ENCODE measurements at regions not wholly inside any gene's neighbourhood (a gene's known extent, or its start where the extent isn't known, plus 50 kb on each side); places are given as distances from the start of the nearest gene placed in this dataset.
"Not testable (repeated sequence)": the region's sequence is repeated elsewhere in the genome, so short reads cannot be mapped to it uniquely, and the experiment has no call there.

GRCh38 chr21:9767592-9768375 lies 753.6 kb upstream of the TPTE start:
- Histone ChIP-seq H3K36me3 (no peaks in the 10 kb centered on the region), H3K27ac (no peak overlapping the region), H3K27me3 (peaks cover 0 to 9% (median 0%) of the 10 kb centered on the region in 3 donors), H3K9me3 (peaks cover 18 to 86% (median 70%) of the 10 kb centered on the region in 4 donors), H3K4me3 (no peak overlapping the region), H3K4me1 (no peaks in the 10 kb centered on the region)
- intact Hi-C loops (cut with DNase I; ENCODE audit: low total_unique reads) = no loop called here
- DNase-seq = no peak
- 75 to 79% (median 77%) methylated on average over 44 of the region's 44 CpGs for WGBS, 5 donors
- no peak for TF ChIP-seq POLR2AphosphoS5 (IDR thresholded peaks at IDR 0.05)
- TF ChIP-seq, protein P1, sequence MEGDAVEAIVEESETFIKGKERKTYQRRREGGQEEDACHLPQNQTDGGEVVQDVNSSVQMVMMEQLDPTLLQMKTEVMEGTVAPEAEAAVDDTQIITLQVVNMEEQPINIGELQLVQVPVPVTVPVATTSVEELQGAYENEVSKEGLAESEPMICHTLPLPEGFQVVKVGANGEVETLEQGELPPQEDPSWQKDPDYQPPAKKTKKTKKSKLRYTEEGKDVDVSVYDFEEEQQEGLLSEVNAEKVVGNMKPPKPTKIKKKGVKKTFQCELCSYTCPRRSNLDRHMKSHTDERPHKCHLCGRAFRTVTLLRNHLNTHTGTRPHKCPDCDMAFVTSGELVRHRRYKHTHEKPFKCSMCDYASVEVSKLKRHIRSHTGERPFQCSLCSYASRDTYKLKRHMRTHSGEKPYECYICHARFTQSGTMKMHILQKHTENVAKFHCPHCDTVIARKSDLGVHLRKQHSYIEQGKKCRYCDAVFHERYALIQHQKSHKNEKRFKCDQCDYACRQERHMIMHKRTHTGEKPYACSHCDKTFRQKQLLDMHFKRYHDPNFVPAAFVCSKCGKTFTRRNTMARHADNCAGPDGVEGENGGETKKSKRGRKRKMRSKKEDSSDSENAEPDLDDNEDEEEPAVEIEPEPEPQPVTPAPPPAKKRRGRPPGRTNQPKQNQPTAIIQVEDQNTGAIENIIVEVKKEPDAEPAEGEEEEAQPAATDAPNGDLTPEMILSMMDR (IDR thresholded peaks at IDR 0.05) = no peak
- no peak for TF ChIP-seq POLR2A (IDR thresholded peaks at IDR 0.05)
- no peak for TF ChIP-seq EP300 (IDR thresholded peaks at IDR 0.05)

DNA sequence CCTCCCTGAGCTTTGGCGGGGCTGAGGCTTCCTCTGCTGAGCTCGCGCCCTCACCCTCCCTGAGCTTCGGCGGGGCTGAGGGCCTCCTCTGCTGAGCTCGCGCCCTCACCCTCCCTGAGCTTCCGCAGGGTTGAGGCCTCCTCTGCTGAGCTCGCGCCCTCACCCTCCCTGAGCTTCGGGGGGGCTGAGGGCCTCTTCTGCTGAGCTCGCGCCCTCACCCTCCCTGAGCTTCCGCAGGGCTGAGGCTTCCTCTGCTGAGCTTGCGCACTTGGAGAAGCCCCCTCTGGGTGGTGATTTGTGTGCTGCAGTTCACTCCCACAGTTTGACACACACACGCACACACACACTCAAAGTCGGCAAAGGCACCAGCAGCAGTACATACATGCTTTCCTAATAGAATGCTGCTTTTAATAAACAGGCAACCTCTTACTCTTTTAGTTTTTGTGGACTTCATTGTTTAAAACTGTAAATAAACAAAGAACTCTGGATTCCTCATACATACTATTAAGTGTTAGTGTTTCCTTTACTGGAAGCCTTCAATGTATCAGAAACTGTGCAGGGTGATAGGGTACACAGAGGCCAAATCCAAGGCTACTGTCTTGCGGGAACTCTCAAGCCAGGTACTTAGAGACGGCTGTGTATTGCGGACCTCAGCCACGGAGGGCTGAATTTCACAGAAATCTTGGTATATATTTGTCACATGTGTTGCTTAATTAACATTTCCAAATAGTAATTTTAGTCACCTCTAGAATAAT lies 752.8 kb upstream of the TPTE start:
- intact Hi-C loops (cut with DNase I; ENCODE audit: low total_unique reads); H3K27ac ChIP-seq; H3K4me1 ChIP-seq; H3K36me3 ChIP-seq; H3K4me3 ChIP-seq; DNase-seq; H3K27me3 ChIP-seq: not testable (repeated sequence)
- H3K9me3 ChIP-seq = peaks cover 18 to 83% (median 69%) of the 10 kb centered on the region in 4 donors
- WGBS, 5 donors = 83 to 85% (median 84%) methylated on average over 21 of the region's 21 CpGs

GRCh38 chr21:9769131-9769498 lies 752.3 kb upstream of the TPTE start:
- H3K27me3 ChIP-seq; intact Hi-C loops (cut with DNase I; ENCODE audit: low total_unique reads); H3K4me1 ChIP-seq; H3K4me3 ChIP-seq; H3K27ac ChIP-seq; H3K36me3 ChIP-seq; DNase-seq: not testable (repeated sequence)
- WGBS, 5 donors = 73 to 80% (median 79%) methylated on average over 9 of the region's 9 CpGs
- H3K9me3 ChIP-seq = peaks cover 18 to 79% (median 64%) of the 10 kb centered on the region in 4 donors

GRCh38 chr21:9769718-9770690 lies 751.4 kb upstream of the TPTE start:
- H3K4me1 ChIP-seq; H3K27ac ChIP-seq; DNase-seq; H3K27me3 ChIP-seq; H3K36me3 ChIP-seq; intact Hi-C loops (cut with DNase I; ENCODE audit: low total_unique reads); H3K4me3 ChIP-seq: not testable (repeated sequence)
- peaks cover 18 to 84% (median 69%) of the 10 kb centered on the region in 4 donors for H3K9me3 ChIP-seq
- WGBS, 5 donors = 67 to 76% (median 73%) methylated on average over 17 of the region's 17 CpGs

DNA sequence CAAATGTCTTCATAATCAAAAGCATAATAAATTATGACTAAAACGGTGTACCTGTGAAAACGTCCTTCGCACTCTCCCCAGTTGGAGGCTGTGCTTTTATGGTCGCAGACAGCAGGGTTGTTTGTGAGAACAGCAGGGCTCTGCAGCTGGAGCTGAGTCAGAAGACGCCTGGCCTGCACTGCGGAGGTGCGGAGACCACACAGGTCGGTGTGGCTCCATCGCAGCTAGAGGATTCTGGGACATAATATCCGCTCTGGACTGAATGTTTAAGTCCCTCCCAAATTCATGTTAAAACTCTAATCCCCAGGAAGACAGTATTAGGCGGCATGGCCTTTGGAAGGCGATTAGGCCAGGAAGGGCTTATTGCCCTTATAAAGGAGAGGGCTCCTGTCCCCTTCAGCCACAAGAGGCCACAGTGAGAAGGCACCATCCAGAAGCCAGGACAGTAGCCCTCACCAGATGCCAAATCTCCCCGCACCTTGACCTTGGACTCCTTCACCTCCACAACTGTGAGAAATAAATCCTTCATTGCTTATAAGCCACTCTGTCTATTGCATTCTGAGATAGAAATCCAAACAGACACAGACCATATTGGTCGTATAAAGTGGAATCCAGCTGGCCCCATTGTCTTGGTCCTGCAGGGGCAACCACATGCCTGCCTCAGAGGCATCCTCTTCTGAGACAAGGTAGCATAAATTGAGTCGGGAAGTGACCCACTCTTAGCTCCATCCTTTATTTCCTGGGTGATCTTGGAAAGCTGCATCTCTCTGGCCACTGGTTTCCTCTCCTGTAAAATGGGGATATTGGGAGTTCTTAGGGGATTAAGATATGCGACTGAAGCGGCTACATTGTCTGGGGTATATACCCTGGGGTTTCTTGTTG lies 749.7 kb upstream of the TPTE start:
- H3K4me3 ChIP-seq; H3K27ac ChIP-seq; H3K36me3 ChIP-seq; H3K4me1 ChIP-seq; DNase-seq; H3K27me3 ChIP-seq; intact Hi-C loops (cut with DNase I; ENCODE audit: low total_unique reads): not testable (repeated sequence)
- 61 to 71% (median 65%) methylated on average over 17 of the region's 17 CpGs for WGBS, 5 donors
- H3K9me3 ChIP-seq = peaks cover 21 to 91% (median 84%) of the 10 kb centered on the region in 4 donors

Data from stomach (tissue), 8 donors.